ENCODE measurements at regions not wholly inside any gene's neighbourhood (a gene's known extent, or its start where the extent isn't known, plus 50 kb on each side); places are given as distances from the start of the nearest gene placed in this dataset.

GRCh38 chr6:113616701-113617274 is 240.4 kb upstream of the MARCKS start:
- Histone ChIP-seq H3K4me1 (peaks cover 7% of the 10 kb centered on the region), H3K36me3 (no peaks in the 10 kb centered on the region), H3K27me3 (no peaks in the 10 kb centered on the region), H3K9me3 (no peaks in the 10 kb centered on the region), H3K4me3 (ENCODE audit: low read depth, low read length) (no peak overlapping the region)
- no peak for DNase-seq
- no peak for TF ChIP-seq CTCF (IDR thresholded peaks at IDR 0.05; ENCODE audit: low read depth, low read length)

GRCh38 chr6:113619077-113619476 is 238.1 kb upstream of the MARCKS start:
- no peak for TF ChIP-seq CTCF (IDR thresholded peaks at IDR 0.05; ENCODE audit: low read depth, low read length)
- no peaks in the 10 kb centered on the region for H3K36me3 ChIP-seq
- no peaks in the 10 kb centered on the region for H3K9me3 ChIP-seq
- no peaks in the 10 kb centered on the region for H3K27me3 ChIP-seq
- no peak for DNase-seq
- peaks cover 18% of the 10 kb centered on the region for H3K4me1 ChIP-seq
- no peak overlapping the region for H3K4me3 ChIP-seq (ENCODE audit: low read depth, low read length)

- Histone ChIP-seq H3K4me3 (ENCODE audit: low read depth, low read length) (no peak overlapping the region), H3K9me3 (no peaks in the 10 kb centered on the region), H3K27me3 (no peaks in the 10 kb centered on the region), H3K4me1 (peaks cover 18% of the 10 kb centered on the region), H3K36me3 (no peaks in the 10 kb centered on the region)
- no peak for DNase-seq
- no peak for TF ChIP-seq CTCF (IDR thresholded peaks at IDR 0.05; ENCODE audit: low read depth, low read length)
Observed at GRCh38 chr6:113620386-113620785, 236.8 kb upstream of the MARCKS start.

GRCh38 chr6:113622254-113622653 is 234.9 kb upstream of the MARCKS start:
- no peak for DNase-seq
- no peaks in the 10 kb centered on the region for H3K27me3 ChIP-seq
- H3K36me3 ChIP-seq = no peaks in the 10 kb centered on the region
- H3K9me3 ChIP-seq = no peaks in the 10 kb centered on the region
- H3K4me1 ChIP-seq = peaks cover 18% of the 10 kb centered on the region
- no peak for TF ChIP-seq CTCF (IDR thresholded peaks at IDR 0.05; ENCODE audit: low read depth, low read length)
- H3K4me3 ChIP-seq (ENCODE audit: low read depth, low read length) = no peak overlapping the region

GRCh38 chr6:113623129-113623528 is 234.0 kb upstream of the MARCKS start:
- Histone ChIP-seq H3K36me3 (no peaks in the 10 kb centered on the region), H3K27me3 (no peaks in the 10 kb centered on the region), H3K9me3 (no peaks in the 10 kb centered on the region), H3K4me1 (peaks cover 15% of the 10 kb centered on the region), H3K4me3 (ENCODE audit: low read depth, low read length) (no peak overlapping the region)
- no peak for TF ChIP-seq CTCF (IDR thresholded peaks at IDR 0.05; ENCODE audit: low read depth, low read length)
- DNase-seq = no peak

- no peaks in the 10 kb centered on the region for H3K27me3 ChIP-seq
- no peak overlapping the region for H3K4me3 ChIP-seq (ENCODE audit: low read depth, low read length)
- no peaks in the 10 kb centered on the region for H3K9me3 ChIP-seq
- no peaks in the 10 kb centered on the region for H3K36me3 ChIP-seq
- no peak for TF ChIP-seq CTCF (IDR thresholded peaks at IDR 0.05; ENCODE audit: low read depth, low read length)
- no peak for DNase-seq
- peaks cover 12% of the 10 kb centered on the region for H3K4me1 ChIP-seq
Observed at GRCh38 chr6:113625850-113626249, 231.3 kb upstream of the MARCKS start.
